ENCODE measurements at regions not wholly inside any gene's neighbourhood (a gene's known extent, or its start where the extent isn't known, plus 50 kb on each side); places are given as distances from the start of the nearest gene placed in this dataset.

DNA sequence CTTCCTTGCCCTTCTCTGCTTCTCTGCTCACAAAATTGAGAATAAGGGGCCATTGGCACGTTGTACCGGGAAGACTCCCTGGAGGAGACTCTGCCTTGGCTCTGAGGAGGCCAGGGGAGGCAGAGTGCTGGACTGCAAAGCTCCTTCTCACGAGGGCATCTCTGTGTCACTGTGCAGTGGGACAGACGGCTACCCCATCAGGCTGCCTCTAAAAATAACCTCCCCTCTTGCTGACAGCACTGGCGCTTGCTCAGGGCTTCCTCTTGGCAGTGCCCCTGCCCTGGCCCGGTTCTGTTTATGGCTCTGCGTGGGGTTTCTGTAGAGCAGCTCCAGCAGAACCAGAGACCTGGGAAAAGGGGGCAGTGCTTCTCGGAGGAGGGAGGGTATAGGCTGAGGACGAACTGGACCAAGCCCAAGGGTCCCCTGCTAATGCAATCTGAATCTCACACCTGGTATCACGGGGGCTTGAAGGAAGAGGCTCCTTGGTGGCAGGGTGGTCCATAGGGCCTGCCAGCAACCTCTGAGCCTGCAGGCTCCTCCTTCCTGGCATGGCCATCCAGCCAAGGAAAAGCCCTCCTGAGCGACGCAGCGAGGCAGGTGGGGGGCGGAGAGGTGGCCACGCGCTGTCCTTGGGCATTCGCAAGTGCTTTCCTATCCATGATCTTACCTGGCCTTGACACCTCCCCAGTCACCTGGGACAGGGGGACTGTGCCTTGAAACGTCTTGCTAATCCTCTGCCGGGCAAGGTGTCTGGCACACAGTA lies 63.3 kb upstream of the TLE3 start:
- TF ChIP-seq, protein P1, sequence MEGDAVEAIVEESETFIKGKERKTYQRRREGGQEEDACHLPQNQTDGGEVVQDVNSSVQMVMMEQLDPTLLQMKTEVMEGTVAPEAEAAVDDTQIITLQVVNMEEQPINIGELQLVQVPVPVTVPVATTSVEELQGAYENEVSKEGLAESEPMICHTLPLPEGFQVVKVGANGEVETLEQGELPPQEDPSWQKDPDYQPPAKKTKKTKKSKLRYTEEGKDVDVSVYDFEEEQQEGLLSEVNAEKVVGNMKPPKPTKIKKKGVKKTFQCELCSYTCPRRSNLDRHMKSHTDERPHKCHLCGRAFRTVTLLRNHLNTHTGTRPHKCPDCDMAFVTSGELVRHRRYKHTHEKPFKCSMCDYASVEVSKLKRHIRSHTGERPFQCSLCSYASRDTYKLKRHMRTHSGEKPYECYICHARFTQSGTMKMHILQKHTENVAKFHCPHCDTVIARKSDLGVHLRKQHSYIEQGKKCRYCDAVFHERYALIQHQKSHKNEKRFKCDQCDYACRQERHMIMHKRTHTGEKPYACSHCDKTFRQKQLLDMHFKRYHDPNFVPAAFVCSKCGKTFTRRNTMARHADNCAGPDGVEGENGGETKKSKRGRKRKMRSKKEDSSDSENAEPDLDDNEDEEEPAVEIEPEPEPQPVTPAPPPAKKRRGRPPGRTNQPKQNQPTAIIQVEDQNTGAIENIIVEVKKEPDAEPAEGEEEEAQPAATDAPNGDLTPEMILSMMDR (IDR thresholded peaks at IDR 0.05; ENCODE audit: poor library complexity), result no peak
- TF ChIP-seq EZH2 (IDR thresholded peaks at IDR 0.05; ENCODE audit: borderline replicate concordance), result no peak

All from hepatocyte (in vitro differentiated cells).